ENCODE measurements at regions not wholly inside any gene's neighbourhood (a gene's known extent, or its start where the extent isn't known, plus 50 kb on each side); places are given as distances from the start of the nearest gene placed in this dataset.

DNA sequence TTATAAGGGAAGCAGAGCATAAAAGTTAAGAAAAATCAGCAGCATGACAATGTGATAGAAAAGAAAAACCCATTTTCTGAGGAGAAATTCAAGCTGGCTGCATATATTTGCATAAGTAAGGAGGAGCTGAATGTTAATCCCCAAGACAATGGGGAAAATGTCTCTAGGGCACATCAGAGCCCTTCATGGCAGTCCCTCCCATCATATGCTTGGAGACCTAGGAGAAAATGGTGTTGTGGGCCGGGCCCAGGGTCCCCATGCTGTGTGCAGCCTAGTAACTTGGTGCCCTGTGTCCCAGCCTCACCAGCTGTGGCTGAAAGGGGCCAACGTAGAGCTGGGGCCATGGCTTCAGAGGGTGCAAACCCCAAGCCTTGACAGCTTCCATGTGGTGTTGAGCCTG lies 100.6 kb upstream of the PLPPR4 start:
- no peak for DNase-seq (ENCODE audit: low spot score)

DNA sequence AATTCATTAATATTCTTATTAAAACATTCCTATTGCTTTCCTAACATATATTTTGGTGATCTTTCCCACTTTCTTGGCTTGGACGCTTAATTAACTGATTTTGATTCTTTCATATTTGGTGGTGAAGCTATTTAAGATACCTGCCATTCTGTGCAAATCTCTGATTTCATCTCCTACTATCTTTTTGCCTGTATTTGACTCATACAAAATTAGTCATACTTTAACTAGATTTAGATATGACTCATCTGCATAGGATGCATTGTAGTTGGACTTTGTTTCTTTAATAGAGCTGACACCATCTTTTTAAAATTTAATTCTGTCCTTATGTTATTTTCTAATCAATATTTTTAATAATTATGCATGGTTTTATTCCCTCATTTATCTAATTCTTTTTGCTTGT lies 93.8 kb upstream of the PLPPR4 start:
- DNase-seq (ENCODE audit: low spot score): peak; percentile 31

DNA sequence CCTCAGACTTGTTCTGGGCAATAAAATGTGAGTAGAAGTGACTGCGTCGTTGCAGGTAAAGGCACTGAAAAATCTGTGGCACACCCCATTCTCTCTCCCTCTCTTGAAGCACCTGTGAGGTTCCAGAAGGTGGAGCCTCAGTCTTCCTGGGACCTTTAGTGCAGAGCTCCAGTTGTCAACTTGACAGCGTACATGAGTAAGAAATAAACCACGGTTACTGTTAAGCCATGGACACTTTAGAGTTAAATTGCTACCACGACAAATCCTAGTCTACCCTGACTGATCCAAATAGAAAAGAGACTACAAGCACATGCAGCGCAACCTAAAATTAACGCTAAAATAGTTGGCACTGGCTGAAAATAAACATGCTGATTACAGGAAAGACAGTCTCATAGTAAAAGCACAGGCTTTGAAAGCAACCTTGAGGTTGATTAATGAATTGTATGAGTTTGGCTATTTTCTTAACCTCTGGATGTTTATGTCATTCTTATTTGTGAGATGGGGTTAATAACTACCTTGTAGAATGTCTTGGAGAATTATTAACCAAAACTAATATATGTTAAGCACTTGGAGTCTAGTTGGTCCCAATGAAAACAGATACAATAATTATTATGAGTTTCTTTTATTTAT lies 93.0 kb upstream of the PLPPR4 start:
- no peak for DNase-seq (ENCODE audit: low spot score)

DNA sequence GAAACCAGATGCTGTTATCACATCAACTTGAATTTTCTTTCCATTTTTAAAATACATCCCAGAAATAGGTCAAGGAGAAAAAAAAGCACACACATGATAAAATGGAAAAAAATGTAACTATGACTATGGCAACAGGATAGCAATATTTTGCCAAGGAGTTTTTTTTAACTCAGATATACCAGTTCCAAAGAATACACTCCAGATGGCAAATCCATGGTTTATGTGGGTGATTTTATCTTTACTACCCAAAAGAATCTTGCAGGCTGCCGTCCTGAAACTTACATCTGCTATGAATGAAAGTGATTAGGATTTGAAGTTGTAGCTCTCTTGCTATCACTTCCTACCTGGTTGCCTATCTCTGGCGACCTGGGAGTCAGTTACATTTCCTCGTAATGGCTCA lies 91.0 kb upstream of the PLPPR4 start:
- peak; percentile 26 for DNase-seq (ENCODE audit: low spot score)

DNA sequence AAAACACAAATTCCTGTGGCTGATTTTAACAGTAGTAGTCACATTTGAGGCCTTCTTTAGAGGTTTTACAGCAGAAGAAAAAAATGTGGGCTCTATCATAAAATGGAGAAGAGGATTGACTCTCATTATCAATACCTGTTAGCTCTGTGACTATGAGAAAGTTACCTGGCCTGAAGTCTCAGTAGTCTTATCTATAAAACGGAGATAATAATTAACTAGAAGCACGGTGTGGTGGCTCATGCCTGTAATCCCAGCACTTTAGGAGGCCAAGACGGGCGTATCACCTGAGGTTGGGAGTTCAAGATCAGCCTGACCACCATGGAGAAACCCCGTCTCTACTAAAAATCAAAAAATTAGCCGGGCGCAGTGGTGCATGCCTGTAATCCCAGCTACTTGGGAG lies 90.4 kb upstream of the PLPPR4 start:
- no peak for DNase-seq (ENCODE audit: low spot score)

DNA sequence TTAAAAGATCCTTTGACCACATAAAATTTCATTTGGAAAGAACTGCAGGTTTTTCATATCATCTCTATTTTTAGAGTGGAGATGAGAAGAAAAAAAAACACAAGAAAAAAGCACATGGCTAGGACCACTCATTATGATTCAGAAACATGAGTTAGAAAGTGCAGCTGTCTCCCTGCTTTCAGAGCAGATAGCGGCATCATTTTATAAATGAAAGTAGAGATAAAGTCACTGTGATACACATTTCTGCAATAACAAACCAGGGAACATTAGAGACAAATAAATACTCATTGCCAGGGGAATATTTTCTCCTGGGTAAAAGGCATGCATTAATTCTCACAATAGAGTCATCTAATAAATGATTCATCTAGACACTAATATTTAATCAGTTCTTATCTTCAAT lies 87.5 kb upstream of the PLPPR4 start:
- no peak for DNase-seq (ENCODE audit: low spot score)

DNA sequence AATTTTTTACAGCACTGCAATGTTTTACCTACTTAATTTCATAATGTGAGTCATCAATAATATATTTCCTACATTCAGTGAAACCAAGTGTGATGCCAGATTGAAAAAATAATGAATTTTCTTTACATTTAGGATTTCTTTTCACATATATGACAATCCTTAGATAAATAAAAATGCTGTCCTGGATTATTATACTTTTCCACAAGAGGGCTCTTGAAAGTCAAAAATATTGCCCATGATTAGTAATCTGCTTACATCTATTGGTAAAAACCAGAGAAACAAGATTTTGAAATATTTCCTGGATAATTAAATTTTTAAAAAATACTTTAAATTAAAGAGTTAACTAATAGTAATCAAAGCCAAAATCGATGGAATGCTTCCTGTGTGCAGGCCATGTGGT lies 86.8 kb upstream of the PLPPR4 start:
- no peak for DNase-seq (ENCODE audit: low spot score)

DNA sequence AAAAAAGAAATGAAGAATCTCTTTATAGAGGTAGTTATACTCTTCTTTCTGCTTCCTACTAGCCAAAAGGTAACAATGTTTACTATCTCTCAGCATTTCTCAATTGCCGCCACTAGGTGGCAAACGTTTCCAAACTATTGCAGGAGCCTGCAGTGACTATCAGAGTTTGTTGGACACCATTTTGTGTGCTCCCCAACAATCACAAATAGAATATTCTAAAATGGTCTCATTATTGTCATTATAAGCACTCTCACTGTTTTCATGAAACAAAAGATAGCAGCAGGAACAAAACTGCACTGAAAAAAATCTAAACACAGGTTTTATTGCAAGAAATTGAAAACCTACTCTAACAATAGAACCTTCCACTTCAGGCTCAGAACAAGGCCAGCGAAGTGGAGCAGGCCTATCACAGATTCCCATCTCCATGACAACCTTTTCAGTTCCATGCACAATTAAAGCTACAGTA lies 83.9 kb upstream of the PLPPR4 start:
- peak; percentile 59 for DNase-seq (ENCODE audit: low spot score)

DNA sequence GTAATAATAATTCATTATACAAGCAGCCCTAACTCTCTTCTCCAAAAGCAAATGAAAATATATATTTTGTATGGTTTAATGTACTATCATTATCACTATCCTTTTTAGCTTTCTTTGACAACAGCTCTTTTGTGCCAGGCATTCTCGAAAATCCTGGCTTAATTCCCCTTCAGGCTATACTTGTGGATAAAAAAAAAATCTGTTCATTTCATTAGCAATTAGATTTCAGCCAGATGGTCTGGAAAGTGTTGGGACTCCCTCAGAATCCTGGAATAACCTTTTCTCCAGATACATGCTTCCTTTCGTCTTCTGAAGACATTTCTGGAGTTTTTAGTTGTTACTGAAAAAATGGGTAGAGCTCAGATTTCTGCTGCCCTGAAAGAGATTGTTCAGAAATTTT lies 83.4 kb upstream of the PLPPR4 start:
- DNase-seq (ENCODE audit: low spot score): no peak

DNA sequence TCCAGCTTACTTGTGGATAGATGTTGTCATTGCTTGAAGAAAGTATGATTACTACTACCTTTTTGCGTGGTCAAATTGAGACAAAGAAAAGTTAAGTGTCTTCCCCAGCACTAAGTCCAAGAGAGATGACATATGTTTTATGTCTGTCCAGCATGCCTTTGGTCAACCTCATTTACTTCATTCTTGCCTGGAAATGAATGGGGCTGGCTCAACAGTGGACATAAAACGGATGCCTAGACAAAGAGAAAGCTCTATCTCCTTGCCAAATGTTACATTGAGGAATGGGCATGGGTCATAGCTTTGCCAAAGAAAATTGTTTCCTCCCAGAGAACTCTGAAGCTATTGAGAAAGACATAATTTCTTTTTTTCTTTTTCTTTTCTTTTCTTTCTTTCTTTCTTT lies 82.4 kb upstream of the PLPPR4 start:
- DNase-seq (ENCODE audit: low spot score): no peak

DNA sequence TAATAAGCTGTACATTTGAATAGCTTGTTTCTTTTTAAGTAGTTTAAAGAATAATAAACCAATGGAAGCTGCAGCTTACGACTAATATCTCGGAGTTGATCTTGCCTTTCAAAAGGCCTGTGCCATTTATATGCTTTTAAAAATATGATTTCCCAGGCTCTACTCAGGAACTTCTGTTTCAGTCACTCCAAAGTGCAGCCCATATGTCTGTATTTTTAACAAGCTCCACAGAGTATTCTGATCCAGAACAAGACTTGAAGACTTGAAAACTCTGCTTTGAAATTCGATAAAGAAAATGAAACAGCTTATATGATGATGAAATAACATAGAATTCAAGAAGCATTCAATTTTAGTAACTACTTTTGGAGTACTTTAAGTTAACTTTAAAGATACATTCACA lies 79.1 kb upstream of the PLPPR4 start:
- DNase-seq (ENCODE audit: low spot score): no peak

DNA sequence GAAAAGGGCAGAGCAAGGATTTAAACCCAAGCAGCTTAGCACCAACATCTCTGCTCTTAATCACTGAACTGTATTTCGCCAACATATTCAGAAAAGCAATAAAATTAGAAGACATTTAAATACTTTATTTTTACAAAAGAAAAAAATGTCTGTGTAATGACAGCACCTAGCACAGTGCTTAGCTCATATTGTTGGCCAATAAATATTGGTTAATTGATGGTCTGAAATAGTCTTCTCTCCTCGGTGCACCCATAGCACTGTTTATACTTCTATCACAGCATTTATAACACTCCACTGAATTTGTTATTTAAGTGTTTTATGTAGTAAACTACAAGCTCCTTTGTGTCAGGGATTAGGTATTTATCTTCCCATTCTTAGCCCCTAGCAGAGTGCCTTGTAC lies 70.9 kb upstream of the PLPPR4 start:
- DNase-seq (ENCODE audit: low spot score): no peak

DNA sequence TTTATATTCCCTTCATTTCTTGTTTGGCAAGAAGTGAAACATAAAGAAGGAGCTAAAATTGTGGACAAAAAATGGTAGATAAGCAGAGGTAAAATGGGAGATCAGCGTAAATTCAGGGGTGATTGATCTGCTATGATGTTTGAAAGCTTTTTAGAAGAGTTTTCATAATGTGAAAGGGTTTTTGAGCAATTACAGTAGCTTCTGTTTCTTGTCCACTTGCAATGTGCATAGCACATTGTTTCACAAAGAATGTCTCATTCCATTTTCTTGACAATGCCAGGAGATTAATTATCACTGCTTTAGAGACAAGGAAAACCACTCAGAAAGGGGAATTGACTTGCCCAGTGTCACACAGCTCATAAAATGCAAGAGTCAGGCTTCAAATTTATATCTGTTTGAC lies 65.9 kb upstream of the PLPPR4 start:
- no peak for DNase-seq (ENCODE audit: low spot score)

DNA sequence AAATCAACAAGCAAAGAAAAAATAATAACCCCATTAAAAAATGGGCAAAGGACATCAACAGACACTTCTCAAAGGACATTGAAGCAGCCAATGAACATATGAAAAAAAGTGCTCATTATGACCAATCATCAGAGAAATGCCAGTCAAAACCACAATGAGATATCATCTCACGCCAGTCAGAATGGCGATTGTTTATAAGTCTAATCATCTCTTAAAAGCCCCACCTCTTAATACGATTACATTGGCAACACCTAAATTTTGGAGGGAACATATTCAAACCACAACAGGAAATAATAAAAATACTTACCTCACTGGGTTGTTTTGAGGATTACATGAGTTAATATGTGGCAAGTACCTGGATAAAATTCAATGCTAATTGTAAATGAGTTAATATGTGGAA lies 57.1 kb upstream of the PLPPR4 start:
- no peak for DNase-seq (ENCODE audit: low spot score)

All from GM03348 (cell line).